GM12878 (cell line): ENCODE measurements at regions not wholly inside any gene's neighbourhood (a gene's known extent, or its start where the extent isn't known, plus 50 kb on each side); places are given as distances from the start of the nearest gene placed in this dataset.

Experiments used
- ATAC-seq: fragments of 200-7000 bp; cut with Tn5 transposase; 3 replicates; pipeline ENCODE4 v1.9.1; 2020; ENCODE audit warnings: mild to moderate bottlenecking, moderate library complexity
- BruUV-seq: library from RNA; stranded (reverse); fragments of 400-500 nt; replicated peaks from 2 replicates; lab custom pipeline; 2021; lab: Mats Ljungman, UMichigan
- CTCF ChIA-PET: fragments of 300-600 bp; sonication (Branson Sonifier 250); formaldehyde crosslinking; extraction: SDS; loops from one replicate; lab custom pipeline; 2021; ENCODE audit warnings: inconsistent platforms; lab: Yijun Ruan, JAX
- POLR2A ChIA-PET: fragments of 350-600 bp; formaldehyde crosslinking; extraction: SDS; loops from one replicate; lab custom pipeline; 2021; ENCODE audit warnings: inconsistent platforms; lab: Charles Lee
- RAD21 ChIA-PET: fragments of 300-600 bp; sonication (Branson Sonifier 250); formaldehyde crosslinking; loops from one replicate; lab custom pipeline; 2023; ENCODE audit warnings: antibody characterized with exemption; ENCODE audit not compliant: unreplicated experiment; lab: Charles Lee
- SMC1A ChIA-PET: fragments of 300-600 bp; sonication (Branson Sonifier 250); formaldehyde crosslinking; loops from one replicate; lab custom pipeline; 2023; ENCODE audit not compliant: unreplicated experiment, uncharacterized antibody; lab: Charles Lee
- DNase-seq: peaks from one replicate; pipeline ENCODE4 v3.0.0-alpha.2; 2011; ENCODE audit warnings: low read depth, low spot score
- FAIRE-seq: peaks from 3 replicates; lab custom pipeline; 2011; peaks lifted over from hg19 to GRCh38; lab: Jason Lieb, UNC
- H2AFZ ChIP-seq: 2 replicates; pipeline ENCODE4 v1.6.0; 2011; ENCODE audit warnings: low read depth, low read length, control low read depth; ENCODE audit not compliant: control insufficient read depth
- H3K27ac ChIP-seq: 2 replicates; pipeline ENCODE4 v1.5.1; 2011; ENCODE audit warnings: control low read depth; ENCODE audit not compliant: control insufficient read depth, insufficient read depth
- H3K27me3 ChIP-seq, 2 experiments: replicated peaks in 1 of 2; 2 replicates each; pipeline versions ENCODE4 v1.6.0 to v1.6.1; 2011; ENCODE audit warnings: low read length in 1 of 2; ENCODE audit not compliant: control insufficient read depth in 2 of 2, insufficient read depth in 2 of 2
- H3K36me3 ChIP-seq, 2 experiments: 2 replicates each; pipeline ENCODE4 v1.5.1; 2011; ENCODE audit warnings: low read length in 1 of 2; ENCODE audit not compliant: control insufficient read depth in 2 of 2, insufficient read depth in 2 of 2
- H3K4me1 ChIP-seq: 2 replicates; pipeline ENCODE4 v1.6.1; 2011; ENCODE audit warnings: mild to moderate bottlenecking, low read length, moderate library complexity, mixed read lengths; ENCODE audit not compliant: control insufficient read depth, insufficient read depth
- H3K4me2 ChIP-seq: 2 replicates; pipeline ENCODE4 v1.6.0; 2011; ENCODE audit warnings: control low read depth; ENCODE audit not compliant: control insufficient read depth, insufficient read depth
- H3K4me3 ChIP-seq: fragments of 200-600 bp; sonication (generic); 2 replicates; pipeline ENCODE4 v1.5.1; 2016
- H3K79me2 ChIP-seq: 2 replicates; pipeline ENCODE4 v1.6.0; 2011; ENCODE audit warnings: low read length; ENCODE audit not compliant: control insufficient read depth, insufficient read depth
- H3K9ac ChIP-seq: 2 replicates; pipeline ENCODE4 v1.8.0; 2011; ENCODE audit warnings: low read length, control low read depth, mixed read lengths; ENCODE audit not compliant: control insufficient read depth, insufficient read depth
- H3K9me3 ChIP-seq: replicated peaks from 3 replicates; pipeline ENCODE4 v1.5.1; 2011; ENCODE audit warnings: mild to moderate bottlenecking, low read length; ENCODE audit not compliant: control insufficient read depth, insufficient read depth
- H4K20me1 ChIP-seq: 2 replicates; pipeline ENCODE4 v1.6.0; 2011; ENCODE audit not compliant: control insufficient read depth, insufficient read depth
- CEBPB ChIP-seq, 2 experiments: fragments of 150-350 bp in 1 of 2; IDR thresholded peaks; 2 replicates each; pipeline ENCODE4 v1.6.1; 2012 to 2014; ENCODE audit warnings: low read depth in 2 of 2, low read length in 2 of 2, borderline replicate concordance in 1 of 2, inconsistent platforms in 1 of 2
- NFYB ChIP-seq: IDR thresholded peaks from 2 replicates; pipeline ENCODE4 v1.6.1; 2011; ENCODE audit warnings: low read depth, mild to moderate bottlenecking, low read length, improper control_type of control experiment, moderate library complexity; ENCODE audit not compliant: insufficient read depth
- POU2F2 ChIP-seq: IDR thresholded peaks from 3 replicates; pipeline ENCODE4 v1.6.1; 2011; ENCODE audit warnings: low read depth, mild to moderate bottlenecking, low read length, borderline replicate concordance
- RUNX3 ChIP-seq: IDR thresholded peaks from 2 replicates; pipeline ENCODE4 v1.6.1; 2012; ENCODE audit warnings: low read length, inconsistent platforms
- SIX5 ChIP-seq: IDR thresholded peaks from 2 replicates; pipeline ENCODE4 v1.6.1; 2011; ENCODE audit warnings: mild to moderate bottlenecking, low read depth, low read length, moderate library complexity; ENCODE audit not compliant: severe bottlenecking
- STAT1 ChIP-seq: fragments of 450-650 bp; conservative IDR thresholded peaks from 2 replicates; pipeline ENCODE4 v1.6.1; 2014; ENCODE audit warnings: antibody characterized with exemption, mild to moderate bottlenecking
- WGBS: methylation state at CpG from one replicate; pipeline ENCODE4 v1.1.6; 2016; ENCODE audit warnings: low lambda C conversion rate; ENCODE audit not compliant: insufficient replicate concordance, insufficient coverage; ENCODE audit errors: missing lambda C conversion rate; 5-methylcytosine and 5-hydroxymethylcytosine counted together
- in situ Hi-C: fragments of 300-500 bp; cut with MboI; formaldehyde crosslinking; loops from 9 replicates; pipeline ENCODE4 v1.14.3; 2018; ENCODE audit warnings: mixed read lengths
- intact Hi-C: fragments of 100-400 bp; cut with micrococcal nuclease; formaldehyde crosslinking; loops from one replicate; pipeline ENCODE4 v1.14.2; 2022; ENCODE audit not compliant: unreplicated experiment

- TF ChIP-seq SIX5 (no peak), POU2F2 (no peak), CEBPB (IDR thresholded peaks at IDR 0.05; ENCODE audit: borderline replicate concordance in 1 of 2, low read depth in 2 of 2, low read length in 2 of 2) (no peak)
- TF ChIP-seq, all 136 proteins: peak for 0
These were observed 191.0 kb downstream of the BRD1 start (continued) for GRCh38 chr22:49636649-49637048.

DNA sequence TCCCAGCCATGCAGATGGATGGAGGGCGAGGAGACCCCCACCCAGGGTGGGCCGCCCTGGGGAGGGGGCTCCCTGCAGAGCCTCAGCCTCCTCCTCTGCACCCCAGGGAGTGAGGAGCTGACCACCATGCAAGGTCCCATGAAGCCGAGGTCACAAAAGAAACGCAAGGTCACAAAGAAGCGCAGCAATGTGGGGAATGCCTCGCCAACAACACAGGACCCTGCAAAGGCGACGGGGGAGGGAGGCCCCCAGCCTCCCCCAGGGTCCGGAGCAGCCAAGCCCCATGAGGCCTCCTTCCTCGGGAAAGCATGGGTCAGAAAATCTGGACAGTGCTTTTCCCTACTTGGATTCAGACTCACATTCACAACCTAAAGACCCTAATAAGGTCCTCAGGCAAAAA is 191.5 kb downstream of the BRD1 start:
- WGBS: 55% methylated on average over 7 of the region's 10 CpGs
- no peaks in the 10 kb centered on the region for H3K9me3 ChIP-seq
- H3K4me3 ChIP-seq: no peak overlapping the region
- no TSS peak for BruUV-seq
- DNase-seq: no peak
- in situ Hi-C loops (no loop called here), intact Hi-C loops (no loop called here)
- no peaks in the 10 kb centered on the region; a peak in 3 of 4 replicates for H3K36me3 ChIP-seq
- RAD21 ChIA-PET: interaction anchor here (0.5 kb wide), 1 partner anchor 12 kb away, joined by 3 read pairs; no protein-coding TSS in a partner anchor
- CTCF ChIA-PET: no interaction called here
- no peaks in the 10 kb centered on the region for H3K27me3 ChIP-seq
- ATAC-seq: no peak
- H3K27ac ChIP-seq: no peak overlapping the region
- POLR2A ChIA-PET: no interaction called here
- no peaks in the 10 kb centered on the region for H3K79me2 ChIP-seq
- H3K4me1 ChIP-seq: no peaks in the 10 kb centered on the region
- H3K9ac ChIP-seq: no peak overlapping the region
- TF ChIP-seq RUNX3 (no peak), STAT1 (no peak), NFYB (no peak)
- FAIRE-seq: no peak
- SMC1A ChIA-PET: no interaction called here
- H2AFZ ChIP-seq: no peak overlapping the region
- no peaks in the 10 kb centered on the region for H4K20me1 ChIP-seq
- H3K4me2 ChIP-seq: no peak overlapping the region
